K562 (cell line): ENCODE measurements at regions not wholly inside any gene's neighbourhood (a gene's known extent, or its start where the extent isn't known, plus 50 kb on each side); places are given as distances from the start of the nearest gene placed in this dataset.

Source experiments
- ATAC-seq: fragments of 200-7000 bp; cut with Tn5 transposase; 3 replicates; pipeline ENCODE4 v1.9.1; 2020; ENCODE audit warnings: moderate library complexity
- BruUV-seq: library from RNA; stranded (reverse); fragments of 400-500 nt; replicated peaks from 2 replicates; lab custom pipeline; 2021; lab: Mats Ljungman, UMichigan
- CTCF ChIA-PET: fragments of 300-600 bp; formaldehyde crosslinking; extraction: SDS; loops from one replicate; lab custom pipeline; 2021; ENCODE audit warnings: low intra/inter-chr PET ratio; lab: Yijun Ruan, JAX
- POLR2A ChIA-PET: fragments of 300-600, 350-650 bp; sonication (Branson Sonifier 250); formaldehyde crosslinking; extraction: SDS; loops from one replicate; lab custom pipeline; 2021; ENCODE audit warnings: antibody characterized with exemption, inconsistent platforms; lab: Yijun Ruan, JAX
- DNase-seq, 4 experiments: peaks; one replicate each; pipeline versions ENCODE4 v3.0.0 to v3.0.0-alpha.2; 2011 to 2018; ENCODE audit warnings: low spot score in 3 of 4, mixed read lengths in 3 of 4; ENCODE audit errors: extremely low read depth in 1 of 4
- FAIRE-seq: peaks from 2 replicates; lab custom pipeline; 2011; peaks lifted over from hg19 to GRCh38; lab: Jason Lieb, UNC
- H2AFZ ChIP-seq: 2 replicates; pipeline ENCODE4 v1.6.0; 2011; ENCODE audit warnings: low read depth, low read length, control low read depth, inconsistent platforms
- H3K27ac ChIP-seq: fragments of 200-600 bp; 3 replicates; pipeline ENCODE4 v1.8.0; 2011; ENCODE audit warnings: low read depth, mild to moderate bottlenecking, control low read depth, inconsistent platforms, low read length, moderate library complexity, mixed read lengths; ENCODE audit errors: extremely low read depth
- H3K27me3 ChIP-seq, 2 experiments: fragments of 300-600 bp in 1 of 2; 2 replicates in 1 of 2; 3 replicates in 1 of 2; pipeline versions ENCODE4 v1.6.0 to v1.8.0; 2011; ENCODE audit warnings: inconsistent platforms in 2 of 2, low read length in 2 of 2, mild to moderate bottlenecking in 1 of 2, mixed read lengths in 1 of 2, moderate library complexity in 1 of 2; ENCODE audit not compliant: control insufficient read depth in 2 of 2, insufficient read depth in 2 of 2
- H3K36me3 ChIP-seq: fragments of 300-600 bp; 3 replicates; pipeline ENCODE4 v1.8.0; 2011; ENCODE audit warnings: mild to moderate bottlenecking, low read length, inconsistent platforms; ENCODE audit not compliant: control insufficient read depth, insufficient read depth
- H3K4me1 ChIP-seq, 2 experiments: fragments of 200-600 bp in 1 of 2; replicated peaks in 1 of 2; 2 replicates in 1 of 2; 3 replicates in 1 of 2; pipeline versions ENCODE4 v1.5.1 to v1.8.0; 2011; ENCODE audit warnings: inconsistent platforms in 2 of 2, low read length in 2 of 2, mild to moderate bottlenecking in 1 of 2, mixed read lengths in 1 of 2, moderate library complexity in 1 of 2; ENCODE audit not compliant: control insufficient read depth in 2 of 2, insufficient read depth in 2 of 2
- H3K4me2 ChIP-seq: 2 replicates; pipeline ENCODE4 v1.6.1; 2011; ENCODE audit warnings: low read length, control low read depth, inconsistent platforms, mixed read lengths; ENCODE audit not compliant: insufficient read depth
- H3K4me3 ChIP-seq: fragments of 200-600 bp; sonication (generic), shearing (Covaris generic); 2 replicates; pipeline ENCODE4 v1.5.1; 2016; ENCODE audit warnings: control low read depth, inconsistent platforms
- H3K79me2 ChIP-seq: fragments of 200-600 bp; 3 replicates; pipeline ENCODE4 v1.8.0; 2011; ENCODE audit warnings: low read length, inconsistent platforms; ENCODE audit not compliant: control insufficient read depth, insufficient read depth
- H3K9ac ChIP-seq, 2 experiments: 2 replicates each; pipeline versions ENCODE4 v1.6.0 to v1.6.1; 2011; ENCODE audit warnings: low read depth in 2 of 2, low read length in 2 of 2, control low read depth in 1 of 2, inconsistent platforms in 1 of 2, mild to moderate bottlenecking in 1 of 2, mixed read lengths in 1 of 2; ENCODE audit not compliant: insufficient read depth in 1 of 2
- H3K9me1 ChIP-seq: one replicate; pipeline ENCODE4 v1.6.0; 2011; ENCODE audit warnings: inconsistent platforms, mild to moderate bottlenecking, low read length, moderate library complexity; ENCODE audit not compliant: control insufficient read depth, insufficient read depth
- H3K9me3 ChIP-seq: replicated peaks from 2 replicates; pipeline ENCODE4 v1.5.1; 2011; ENCODE audit warnings: low read depth, low read length, inconsistent platforms; ENCODE audit not compliant: control insufficient read depth, insufficient read depth
- H4K20me1 ChIP-seq: replicated peaks from 2 replicates; pipeline ENCODE4 v1.6.1; 2011; ENCODE audit warnings: low read length, inconsistent platforms, mixed read lengths; ENCODE audit not compliant: control insufficient read depth, insufficient read depth
- CBX1 ChIP-seq: sonication (generic); IDR thresholded peaks from 2 replicates; pipeline ENCODE4 v1.6.1; 2016; ENCODE audit warnings: antibody characterized with exemption, low read depth, mild to moderate bottlenecking
- ESRRA ChIP-seq: fragments of 450-650 bp; IDR thresholded peaks from 2 replicates; pipeline ENCODE4 v1.6.1; 2014; ENCODE audit warnings: low read depth, mild to moderate bottlenecking, moderate library complexity, borderline replicate concordance
- KLF1 ChIP-seq: fragments of 450-650 bp; IDR thresholded peaks from 2 replicates; pipeline ENCODE4 v1.6.1; 2016; ENCODE audit warnings: missing genetic modification characterization, missing compliant biosample characterization
- PTRF ChIP-seq: fragments of 450-650 bp; IDR thresholded peaks from 2 replicates; pipeline ENCODE4 v1.6.1; 2016; ENCODE audit warnings: mild to moderate bottlenecking, missing genetic modification characterization, missing compliant biosample characterization
- SAFB ChIP-seq: fragments of 200-400 bp; formaldehyde crosslinking; IDR thresholded peaks from 2 replicates; pipeline ENCODE4 v1.6.1; 2017; ENCODE audit warnings: low read depth, low read length, borderline replicate concordance
- THRAP3 ChIP-seq: fragments of 450-650 bp; IDR thresholded peaks from 2 replicates; pipeline ENCODE4 v1.6.1; 2016; ENCODE audit warnings: mild to moderate bottlenecking, inconsistent platforms, borderline replicate concordance
- ZBED1 ChIP-seq: IDR thresholded peaks from 2 replicates; pipeline ENCODE4 v1.6.1; 2014
- ZBTB1 ChIP-seq: sonication (generic); formaldehyde crosslinking; IDR thresholded peaks from 2 replicates; pipeline ENCODE4 v1.8.1; 2023; ENCODE audit warnings: missing genetic modification reagents, low read depth, mild to moderate bottlenecking, borderline replicate concordance
- ZBTB26 ChIP-seq: fragments of 450-650 bp; formaldehyde crosslinking; IDR thresholded peaks from 2 replicates; pipeline ENCODE4 v1.4.0; 2022; ENCODE audit warnings: missing genetic modification characterization
- ZBTB8A ChIP-seq: fragments of 450-650 bp; IDR thresholded peaks from 2 replicates; pipeline ENCODE4 v1.6.1; 2018; ENCODE audit warnings: mild to moderate bottlenecking, moderate library complexity; ENCODE audit not compliant: partially characterized antibody
- ZNF253 ChIP-seq: fragments of 250-450 bp; sonication (Bioruptor Pico); conservative IDR thresholded peaks from 2 replicates; pipeline ENCODE4 v1.6.1; 2021; ENCODE audit warnings: mild to moderate bottlenecking
- WGBS: fragments of 100-300 bp; shearing (Covaris generic); methylation state at CpG from one replicate; pipeline ENCODE4 v1.1.6; 2016; ENCODE audit warnings: low coverage, mixed read lengths; ENCODE audit not compliant: insufficient coverage; ENCODE audit errors: missing lambda C conversion rate; 5-methylcytosine and 5-hydroxymethylcytosine counted together
- in situ Hi-C: fragments of 300-500 bp; cut with MboI; formaldehyde crosslinking; loops from 4 replicates; pipeline ENCODE4 v1.15.0; 2018; ENCODE audit warnings: inconsistent platforms, mixed read lengths
- intact Hi-C: fragments of 100-400 bp; cut with micrococcal nuclease; formaldehyde crosslinking; loops from 2 replicates; pipeline ENCODE4 v1.14.2; 2022
- TF ChIP-seq, protein P1 (sequence below): fragments of 250-450 bp; sonication (Bioruptor Pico); IDR thresholded peaks from 2 replicates; pipeline ENCODE4 v1.8.0; 2021; ENCODE audit warnings: mild to moderate bottlenecking, moderate library complexity
- TF ChIP-seq, protein P2 (sequence below): fragments of 450-650 bp; formaldehyde crosslinking; IDR thresholded peaks from 2 replicates; pipeline ENCODE4 v1.4.0; 2020; ENCODE audit warnings: mild to moderate bottlenecking
- TF ChIP-seq, protein P3 (sequence below): fragments of 250-450 bp; sonication (Bioruptor Pico); IDR thresholded peaks from 2 replicates; pipeline ENCODE4 v1.5.0; 2020; ENCODE audit warnings: mild to moderate bottlenecking
- TF ChIP-seq, protein P4 (sequence below): sonication (generic); formaldehyde crosslinking; IDR thresholded peaks from 2 replicates; pipeline ENCODE4 v1.8.0; 2023; ENCODE audit warnings: mild to moderate bottlenecking, missing genetic modification reagents

GRCh38 chr4:14583331-14583730, 418.9 kb upstream of the CPEB2 start:
- CTCF ChIA-PET, result no interaction called here
- Histone ChIP-seq H2AFZ (no peak overlapping the region), H3K27me3 (no peaks in the 10 kb centered on the region), H3K4me2 (no peak overlapping the region), H4K20me1 (no peaks in the 10 kb centered on the region), H3K9ac (no peak overlapping the region), H3K36me3 (no peaks in the 10 kb centered on the region), H3K9me1 (no peaks in the 10 kb centered on the region), H3K27ac (no peak overlapping the region), H3K79me2 (no peaks in the 10 kb centered on the region), H3K4me3 (no peak overlapping the region), H3K9me3 (no peaks in the 10 kb centered on the region; the same call in 1 of the 2 replicates), H3K4me1 (no peaks in the 10 kb centered on the region)
- ATAC-seq (no peak), DNase-seq (no peak), FAIRE-seq (no peak)
- intact Hi-C loops, result no loop called here
- POLR2A ChIA-PET, result no interaction called here
- in situ Hi-C loops, result no loop called here
- BruUV-seq, result no TSS peak
- WGBS, result 0% methylated on average over 2 of the region's 2 CpGs
- TF ChIP-seq, protein P1, sequence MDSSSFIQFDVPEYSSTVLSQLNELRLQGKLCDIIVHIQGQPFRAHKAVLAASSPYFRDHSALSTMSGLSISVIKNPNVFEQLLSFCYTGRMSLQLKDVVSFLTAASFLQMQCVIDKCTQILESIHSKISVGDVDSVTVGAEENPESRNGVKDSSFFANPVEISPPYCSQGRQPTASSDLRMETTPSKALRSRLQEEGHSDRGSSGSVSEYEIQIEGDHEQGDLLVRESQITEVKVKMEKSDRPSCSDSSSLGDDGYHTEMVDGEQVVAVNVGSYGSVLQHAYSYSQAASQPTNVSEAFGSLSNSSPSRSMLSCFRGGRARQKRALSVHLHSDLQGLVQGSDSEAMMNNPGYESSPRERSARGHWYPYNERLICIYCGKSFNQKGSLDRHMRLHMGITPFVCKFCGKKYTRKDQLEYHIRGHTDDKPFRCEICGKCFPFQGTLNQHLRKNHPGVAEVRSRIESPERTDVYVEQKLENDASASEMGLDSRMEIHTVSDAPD (CRISPR knock-in tag), result no peak
- TF ChIP-seq, protein P2, sequence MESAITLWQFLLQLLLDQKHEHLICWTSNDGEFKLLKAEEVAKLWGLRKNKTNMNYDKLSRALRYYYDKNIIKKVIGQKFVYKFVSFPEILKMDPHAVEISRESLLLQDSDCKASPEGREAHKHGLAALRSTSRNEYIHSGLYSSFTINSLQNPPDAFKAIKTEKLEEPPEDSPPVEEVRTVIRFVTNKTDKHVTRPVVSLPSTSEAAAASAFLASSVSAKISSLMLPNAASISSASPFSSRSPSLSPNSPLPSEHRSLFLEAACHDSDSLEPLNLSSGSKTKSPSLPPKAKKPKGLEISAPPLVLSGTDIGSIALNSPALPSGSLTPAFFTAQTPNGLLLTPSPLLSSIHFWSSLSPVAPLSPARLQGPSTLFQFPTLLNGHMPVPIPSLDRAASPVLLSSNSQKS (CRISPR knock-in tag), result no peak
- TF ChIP-seq THRAP3 (no peak), ZBTB26 (CRISPR knock-in tag) (no peak), CBX1 (no peak), ZBTB1 (no peak), KLF1 (tag) (no peak), ZBTB8A (no peak), ZNF253 (CRISPR knock-in tag) (no peak), ZBED1 (no peak), ESRRA (no peak), PTRF (tag) (no peak), SAFB (no peak)
- TF ChIP-seq, protein P3, sequence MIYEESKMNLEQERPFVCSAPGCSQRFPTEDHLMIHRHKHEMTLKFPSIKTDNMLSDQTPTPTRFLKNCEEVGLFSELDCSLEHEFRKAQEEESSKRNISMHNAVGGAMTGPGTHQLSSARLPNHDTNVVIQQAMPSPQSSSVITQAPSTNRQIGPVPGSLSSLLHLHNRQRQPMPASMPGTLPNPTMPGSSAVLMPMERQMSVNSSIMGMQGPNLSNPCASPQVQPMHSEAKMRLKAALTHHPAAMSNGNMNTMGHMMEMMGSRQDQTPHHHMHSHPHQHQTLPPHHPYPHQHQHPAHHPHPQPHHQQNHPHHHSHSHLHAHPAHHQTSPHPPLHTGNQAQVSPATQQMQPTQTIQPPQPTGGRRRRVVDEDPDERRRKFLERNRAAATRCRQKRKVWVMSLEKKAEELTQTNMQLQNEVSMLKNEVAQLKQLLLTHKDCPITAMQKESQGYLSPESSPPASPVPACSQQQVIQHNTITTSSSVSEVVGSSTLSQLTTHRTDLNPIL, result no peak
- TF ChIP-seq, protein P4, sequence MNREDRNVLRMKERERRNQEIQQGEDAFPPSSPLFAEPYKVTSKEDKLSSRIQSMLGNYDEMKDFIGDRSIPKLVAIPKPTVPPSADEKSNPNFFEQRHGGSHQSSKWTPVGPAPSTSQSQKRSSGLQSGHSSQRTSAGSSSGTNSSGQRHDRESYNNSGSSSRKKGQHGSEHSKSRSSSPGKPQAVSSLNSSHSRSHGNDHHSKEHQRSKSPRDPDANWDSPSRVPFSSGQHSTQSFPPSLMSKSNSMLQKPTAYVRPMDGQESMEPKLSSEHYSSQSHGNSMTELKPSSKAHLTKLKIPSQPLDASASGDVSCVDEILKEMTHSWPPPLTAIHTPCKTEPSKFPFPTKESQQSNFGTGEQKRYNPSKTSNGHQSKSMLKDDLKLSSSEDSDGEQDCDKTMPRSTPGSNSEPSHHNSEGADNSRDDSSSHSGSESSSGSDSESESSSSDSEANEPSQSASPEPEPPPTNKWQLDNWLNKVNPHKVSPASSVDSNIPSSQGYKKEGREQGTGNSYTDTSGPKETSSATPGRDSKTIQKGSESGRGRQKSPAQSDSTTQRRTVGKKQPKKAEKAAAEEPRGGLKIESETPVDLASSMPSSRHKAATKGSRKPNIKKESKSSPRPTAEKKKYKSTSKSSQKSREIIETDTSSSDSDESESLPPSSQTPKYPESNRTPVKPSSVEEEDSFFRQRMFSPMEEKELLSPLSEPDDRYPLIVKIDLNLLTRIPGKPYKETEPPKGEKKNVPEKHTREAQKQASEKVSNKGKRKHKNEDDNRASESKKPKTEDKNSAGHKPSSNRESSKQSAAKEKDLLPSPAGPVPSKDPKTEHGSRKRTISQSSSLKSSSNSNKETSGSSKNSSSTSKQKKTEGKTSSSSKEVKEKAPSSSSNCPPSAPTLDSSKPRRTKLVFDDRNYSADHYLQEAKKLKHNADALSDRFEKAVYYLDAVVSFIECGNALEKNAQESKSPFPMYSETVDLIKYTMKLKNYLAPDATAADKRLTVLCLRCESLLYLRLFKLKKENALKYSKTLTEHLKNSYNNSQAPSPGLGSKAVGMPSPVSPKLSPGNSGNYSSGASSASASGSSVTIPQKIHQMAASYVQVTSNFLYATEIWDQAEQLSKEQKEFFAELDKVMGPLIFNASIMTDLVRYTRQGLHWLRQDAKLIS (CRISPR knock-in tag), result no peak
